ENCODE measurements at regions not wholly inside any gene's neighbourhood (a gene's known extent, or its start where the extent isn't known, plus 50 kb on each side); places are given as distances from the start of the nearest gene placed in this dataset.

DNA sequence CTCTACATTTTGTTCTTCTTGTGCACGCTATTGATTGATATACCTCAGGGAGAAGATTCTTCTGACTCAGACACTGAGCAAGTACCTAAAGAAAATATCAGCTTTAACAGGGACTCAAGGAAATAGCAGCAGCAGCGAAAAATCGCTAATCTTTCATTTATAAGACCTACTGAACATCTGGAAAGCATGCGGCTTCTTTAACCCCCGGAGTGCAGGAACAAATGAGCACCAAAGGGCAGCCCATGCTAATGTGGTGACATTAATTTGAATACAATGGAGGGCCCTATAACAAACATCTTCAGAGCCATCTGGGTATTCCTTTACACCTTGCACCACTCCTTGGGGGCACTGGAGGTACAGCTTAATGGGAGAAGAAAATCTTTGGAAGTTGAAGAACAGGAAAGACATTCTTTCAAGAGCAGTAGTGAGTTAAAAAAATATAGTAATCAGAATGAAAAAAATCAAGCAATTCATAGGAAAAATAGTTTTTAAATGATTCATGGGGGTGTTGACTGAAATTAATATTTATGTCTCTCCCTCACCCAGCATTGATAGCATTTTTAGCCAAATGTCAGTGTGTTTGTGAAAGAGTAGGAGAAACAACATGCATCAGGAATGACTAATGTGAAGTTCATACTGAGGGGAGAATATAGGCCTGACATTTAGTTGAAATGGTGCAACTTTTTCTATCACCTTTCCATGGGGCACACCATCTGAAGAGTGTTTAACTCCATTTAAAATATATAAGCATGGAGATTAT, 281.7 kb downstream of the HRH4 start:
- ChIA-PET CTCF (interaction anchor here (0.6 kb wide), 1 partner anchor 838 kb away, joined by 3 read pairs; no protein-coding TSS in a partner anchor), POLR2A (interaction anchor here (1.7 kb wide), 1 partner anchor 10 kb away, joined by 3 read pairs; no protein-coding TSS in a partner anchor)
- H3K9me3 Mint-ChIP-seq, result peaks cover 6% of the 10 kb centered on the region
- H3K4me3 Mint-ChIP-seq, result no peak overlapping the region
- no peaks in the 10 kb centered on the region; the same call in 1 of the 2 replicates for H3K27me3 Mint-ChIP-seq (ENCODE audit: low read depth)
- no peak for TF ChIP-seq SOX15 (CRISPR knock-in tag; IDR thresholded peaks at IDR 0.05)
- TF ChIP-seq, protein P1, sequence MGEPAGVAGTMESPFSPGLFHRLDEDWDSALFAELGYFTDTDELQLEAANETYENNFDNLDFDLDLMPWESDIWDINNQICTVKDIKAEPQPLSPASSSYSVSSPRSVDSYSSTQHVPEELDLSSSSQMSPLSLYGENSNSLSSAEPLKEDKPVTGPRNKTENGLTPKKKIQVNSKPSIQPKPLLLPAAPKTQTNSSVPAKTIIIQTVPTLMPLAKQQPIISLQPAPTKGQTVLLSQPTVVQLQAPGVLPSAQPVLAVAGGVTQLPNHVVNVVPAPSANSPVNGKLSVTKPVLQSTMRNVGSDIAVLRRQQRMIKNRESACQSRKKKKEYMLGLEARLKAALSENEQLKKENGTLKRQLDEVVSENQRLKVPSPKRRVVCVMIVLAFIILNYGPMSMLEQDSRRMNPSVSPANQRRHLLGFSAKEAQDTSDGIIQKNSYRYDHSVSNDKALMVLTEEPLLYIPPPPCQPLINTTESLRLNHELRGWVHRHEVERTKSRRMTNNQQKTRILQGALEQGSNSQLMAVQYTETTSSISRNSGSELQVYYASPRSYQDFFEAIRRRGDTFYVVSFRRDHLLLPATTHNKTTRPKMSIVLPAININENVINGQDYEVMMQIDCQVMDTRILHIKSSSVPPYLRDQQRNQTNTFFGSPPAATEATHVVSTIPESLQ (CRISPR knock-in tag; IDR thresholded peaks at IDR 0.05), result no peak
- TF ChIP-seq, protein P2, sequence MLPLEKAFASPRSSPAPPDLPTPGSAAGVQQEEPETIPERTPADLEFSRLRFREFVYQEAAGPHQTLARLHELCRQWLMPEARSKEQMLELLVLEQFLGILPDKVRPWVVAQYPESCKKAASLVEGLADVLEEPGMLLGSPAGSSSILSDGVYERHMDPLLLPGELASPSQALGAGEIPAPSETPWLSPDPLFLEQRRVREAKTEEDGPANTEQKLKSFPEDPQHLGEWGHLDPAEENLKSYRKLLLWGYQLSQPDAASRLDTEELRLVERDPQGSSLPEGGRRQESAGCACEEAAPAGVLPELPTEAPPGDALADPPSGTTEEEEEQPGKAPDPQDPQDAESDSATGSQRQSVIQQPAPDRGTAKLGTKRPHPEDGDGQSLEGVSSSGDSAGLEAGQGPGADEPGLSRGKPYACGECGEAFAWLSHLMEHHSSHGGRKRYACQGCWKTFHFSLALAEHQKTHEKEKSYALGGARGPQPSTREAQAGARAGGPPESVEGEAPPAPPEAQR (CRISPR knock-in tag; IDR thresholded peaks at IDR 0.05), result no peak
- TF ChIP-seq AR (CRISPR knock-in tag; IDR thresholded peaks at IDR 0.05), result no peak
- TF ChIP-seq, protein P3, sequence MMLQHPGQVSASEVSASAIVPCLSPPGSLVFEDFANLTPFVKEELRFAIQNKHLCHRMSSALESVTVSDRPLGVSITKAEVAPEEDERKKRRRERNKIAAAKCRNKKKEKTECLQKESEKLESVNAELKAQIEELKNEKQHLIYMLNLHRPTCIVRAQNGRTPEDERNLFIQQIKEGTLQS (CRISPR knock-in tag; conservative IDR thresholded peaks at IDR 0.05), result no peak
- TF ChIP-seq NR1H2 (CRISPR knock-in tag; IDR thresholded peaks at IDR 0.05), result no peak
- no peak for TF ChIP-seq SMAD3 (CRISPR knock-in tag; IDR thresholded peaks at IDR 0.05; ENCODE audit: borderline replicate concordance)
- no peak for TF ChIP-seq TP53 (CRISPR knock-in tag; IDR thresholded peaks at IDR 0.05)
- TF ChIP-seq ZNF121 (CRISPR knock-in tag; IDR thresholded peaks at IDR 0.05), result no peak
- TF ChIP-seq, protein P4, sequence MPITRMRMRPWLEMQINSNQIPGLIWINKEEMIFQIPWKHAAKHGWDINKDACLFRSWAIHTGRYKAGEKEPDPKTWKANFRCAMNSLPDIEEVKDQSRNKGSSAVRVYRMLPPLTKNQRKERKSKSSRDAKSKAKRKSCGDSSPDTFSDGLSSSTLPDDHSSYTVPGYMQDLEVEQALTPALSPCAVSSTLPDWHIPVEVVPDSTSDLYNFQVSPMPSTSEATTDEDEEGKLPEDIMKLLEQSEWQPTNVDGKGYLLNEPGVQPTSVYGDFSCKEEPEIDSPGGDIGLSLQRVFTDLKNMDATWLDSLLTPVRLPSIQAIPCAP (CRISPR knock-in tag; IDR thresholded peaks at IDR 0.05), result no peak
- no peak for TF ChIP-seq IRF2 (CRISPR knock-in tag; IDR thresholded peaks at IDR 0.05; ENCODE audit: borderline replicate concordance, low read depth)
- no peak for TF ChIP-seq CBFB (CRISPR knock-in tag; IDR thresholded peaks at IDR 0.05; ENCODE audit: low read depth)
- no peak for TF ChIP-seq ATF2 (CRISPR knock-in tag; IDR thresholded peaks at IDR 0.05; ENCODE audit: borderline replicate concordance, low read depth)
- no peak for TF ChIP-seq NFE2L1 (CRISPR knock-in tag; IDR thresholded peaks at IDR 0.05)
- TF ChIP-seq KAT7 (CRISPR knock-in tag; IDR thresholded peaks at IDR 0.05; ENCODE audit: borderline replicate concordance), result no peak
- no peak for TF ChIP-seq FOXP1 (CRISPR knock-in tag; IDR thresholded peaks at IDR 0.05; ENCODE audit: borderline replicate concordance)
- no peak for TF ChIP-seq FOXK1 (CRISPR knock-in tag; IDR thresholded peaks at IDR 0.05)
- TF ChIP-seq, protein P5, sequence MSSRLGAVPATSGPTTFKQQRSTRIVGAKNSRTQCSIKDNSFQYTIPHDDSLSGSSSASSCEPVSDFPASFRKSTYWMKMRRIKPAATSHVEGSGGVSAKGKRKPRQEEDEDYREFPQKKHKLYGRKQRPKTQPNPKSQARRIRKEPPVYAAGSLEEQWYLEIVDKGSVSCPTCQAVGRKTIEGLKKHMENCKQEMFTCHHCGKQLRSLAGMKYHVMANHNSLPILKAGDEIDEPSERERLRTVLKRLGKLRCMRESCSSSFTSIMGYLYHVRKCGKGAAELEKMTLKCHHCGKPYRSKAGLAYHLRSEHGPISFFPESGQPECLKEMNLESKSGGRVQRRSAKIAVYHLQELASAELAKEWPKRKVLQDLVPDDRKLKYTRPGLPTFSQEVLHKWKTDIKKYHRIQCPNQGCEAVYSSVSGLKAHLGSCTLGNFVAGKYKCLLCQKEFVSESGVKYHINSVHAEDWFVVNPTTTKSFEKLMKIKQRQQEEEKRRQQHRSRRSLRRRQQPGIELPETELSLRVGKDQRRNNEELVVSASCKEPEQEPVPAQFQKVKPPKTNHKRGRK (CRISPR knock-in tag; IDR thresholded peaks at IDR 0.05; ENCODE audit: borderline replicate concordance), result no peak
- ATAC-seq, result no peak
- no peaks in the 10 kb centered on the region for H3K36me3 Mint-ChIP-seq
- DNase-seq (ENCODE audit: low spot score), result no peak
- H3K4me1 Mint-ChIP-seq, result peaks cover 13% of the 10 kb centered on the region
- H3K27ac Mint-ChIP-seq, result no peak overlapping the region

Data from WTC11 (cell line).